ENCODE measurements at regions not wholly inside any gene's neighbourhood (a gene's known extent, or its start where the extent isn't known, plus 50 kb on each side); places are given as distances from the start of the nearest gene placed in this dataset.

GRCh38 chr18:71403501-71403900, 1114.7 kb downstream of the SOCS6 start:
- Histone ChIP-seq H3K27ac (ENCODE audit: extremely low read length, insufficient read depth, low read length) (no peak overlapping the region), H2AFZ (ENCODE audit: low read length) (no peak overlapping the region), H3K27me3 (ENCODE audit: control insufficient read depth in 1 of 2, insufficient read depth in 2 of 2, low read length in 2 of 2) (no peaks in the 10 kb centered on the region), H3K79me2 (ENCODE audit: insufficient read depth, low read length) (no peaks in the 10 kb centered on the region), H3K4me2 (ENCODE audit: low read depth, low read length) (no peak overlapping the region), H3K4me3 (replicated peaks in 1 of 3; ENCODE audit: insufficient read depth in 1 of 3, low read depth in 2 of 3, low read length in 3 of 3) (no peak overlapping the region), H3K9ac (ENCODE audit: insufficient read depth, low read depth, low read length) (no peak overlapping the region), H3K36me3 (replicated peaks in 1 of 2; ENCODE audit: control insufficient read depth in 1 of 2, insufficient read depth in 2 of 2, low read length in 2 of 2) (no peaks in the 10 kb centered on the region), H3K4me1 (ENCODE audit: insufficient read depth, low read length) (no peaks in the 10 kb centered on the region), H4K20me1 (ENCODE audit: insufficient read depth, low read length) (no peaks in the 10 kb centered on the region), H3K9me3 (ENCODE audit: low read length) (no peaks in the 10 kb centered on the region)
- in situ Hi-C loops (cut with HindIII; ENCODE audit: extremely low pct_ligation_motif_present, low pct_unique_long_range_greater_than_20kb): no loop called here
- intact Hi-C loops (cut with micrococcal nuclease; ENCODE audit: unreplicated experiment): no loop called here
- ChIA-PET POLR2A (no interaction called here), CTCF (ENCODE audit: low intra/inter-chr PET ratio, low total read pairs) (no interaction called here)
- 0% methylated on average over 2 of the region's 2 CpGs for WGBS (ENCODE audit: low lambda C conversion rate)
- ATAC-seq: no peak
- no peak for DNase-seq (ENCODE audit: low spot score)
- TF ChIP-seq PCBP2 (optimal IDR thresholded peaks at IDR 0.05; ENCODE audit: low read depth, low read length, poor library complexity, severe bottlenecking) (no peak), CEBPG (CRISPR knock-in tag; IDR thresholded peaks at IDR 0.05) (no peak), THYN1 (CRISPR knock-in tag; IDR thresholded peaks at IDR 0.05; ENCODE audit: borderline replicate concordance, low read depth) (no peak), ZNF160 (CRISPR knock-in tag; IDR thresholded peaks at IDR 0.05) (no peak)
- TF ChIP-seq, protein P1, sequence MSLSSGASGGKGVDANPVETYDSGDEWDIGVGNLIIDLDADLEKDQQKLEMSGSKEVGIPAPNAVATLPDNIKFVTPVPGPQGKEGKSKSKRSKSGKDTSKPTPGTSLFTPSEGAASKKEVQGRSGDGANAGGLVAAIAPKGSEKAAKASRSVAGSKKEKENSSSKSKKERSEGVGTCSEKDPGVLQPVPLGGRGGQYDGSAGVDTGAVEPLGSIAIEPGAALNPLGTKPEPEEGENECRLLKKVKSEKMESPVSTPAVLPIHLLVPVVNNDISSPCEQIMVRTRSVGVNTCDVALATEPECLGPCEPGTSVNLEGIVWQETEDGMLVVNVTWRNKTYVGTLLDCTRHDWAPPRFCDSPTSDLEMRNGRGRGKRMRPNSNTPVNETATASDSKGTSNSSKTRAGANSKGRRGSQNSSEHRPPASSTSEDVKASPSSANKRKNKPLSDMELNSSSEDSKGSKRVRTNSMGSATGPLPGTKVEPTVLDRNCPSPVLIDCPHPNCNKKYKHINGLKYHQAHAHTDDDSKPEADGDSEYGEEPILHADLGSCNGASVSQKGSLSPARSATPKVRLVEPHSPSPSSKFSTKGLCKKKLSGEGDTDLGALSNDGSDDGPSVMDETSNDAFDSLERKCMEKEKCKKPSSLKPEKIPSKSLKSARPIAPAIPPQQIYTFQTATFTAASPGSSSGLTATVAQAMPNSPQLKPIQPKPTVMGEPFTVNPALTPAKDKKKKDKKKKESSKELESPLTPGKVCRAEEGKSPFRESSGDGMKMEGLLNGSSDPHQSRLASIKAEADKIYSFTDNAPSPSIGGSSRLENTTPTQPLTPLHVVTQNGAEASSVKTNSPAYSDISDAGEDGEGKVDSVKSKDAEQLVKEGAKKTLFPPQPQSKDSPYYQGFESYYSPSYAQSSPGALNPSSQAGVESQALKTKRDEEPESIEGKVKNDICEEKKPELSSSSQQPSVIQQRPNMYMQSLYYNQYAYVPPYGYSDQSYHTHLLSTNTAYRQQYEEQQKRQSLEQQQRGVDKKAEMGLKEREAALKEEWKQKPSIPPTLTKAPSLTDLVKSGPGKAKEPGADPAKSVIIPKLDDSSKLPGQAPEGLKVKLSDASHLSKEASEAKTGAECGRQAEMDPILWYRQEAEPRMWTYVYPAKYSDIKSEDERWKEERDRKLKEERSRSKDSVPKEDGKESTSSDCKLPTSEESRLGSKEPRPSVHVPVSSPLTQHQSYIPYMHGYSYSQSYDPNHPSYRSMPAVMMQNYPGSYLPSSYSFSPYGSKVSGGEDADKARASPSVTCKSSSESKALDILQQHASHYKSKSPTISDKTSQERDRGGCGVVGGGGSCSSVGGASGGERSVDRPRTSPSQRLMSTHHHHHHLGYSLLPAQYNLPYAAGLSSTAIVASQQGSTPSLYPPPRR (CRISPR knock-in tag; IDR thresholded peaks at IDR 0.05; ENCODE audit: borderline replicate concordance): no peak
- no peak for FAIRE-seq
- BruUV-seq (replicated peaks): no TSS peak

All from HepG2 (cell line).